Mammary epithelial cell (primary cell): ENCODE measurements at regions not wholly inside any gene's neighbourhood (a gene's known extent, or its start where the extent isn't known, plus 50 kb on each side); places are given as distances from the start of the nearest gene placed in this dataset.

ENCODE experiments used
- CTCF ChIP-seq, 2 donors: IDR thresholded peaks in 1 of 2; conservative IDR thresholded peaks in 1 of 2; 2 replicates each; pipeline ENCODE4 v1.5.1; 2011 to 2012; ENCODE audit warnings: inconsistent platforms in 2 of 2, low read length in 2 of 2, mild to moderate bottlenecking in 2 of 2, control low read depth in 1 of 2, low read depth in 1 of 2; ENCODE audit not compliant: insufficient read depth in 1 of 2; ENCODE audit errors: extremely low read depth in 1 of 2
- EZH2 ChIP-seq: IDR thresholded peaks from 2 replicates; pipeline ENCODE4 v1.6.1; 2012; ENCODE audit warnings: low read length, inconsistent platforms, borderline replicate concordance

- TF ChIP-seq CTCF (conservative IDR thresholded peaks at IDR 0.05 in 1 of 2, IDR thresholded peaks at IDR 0.05 in 1 of 2; ENCODE audit: extremely low read depth in 1 of 2, insufficient read depth in 1 of 2, low read depth in 1 of 2, low read length in 2 of 2) (no peak), EZH2 (no peak)
Observed at GRCh38 chr2:193808877-193809276, 1614.1 kb upstream of the TMEFF2 start.
